ENCODE measurements at regions not wholly inside any gene's neighbourhood (a gene's known extent, or its start where the extent isn't known, plus 50 kb on each side); places are given as distances from the start of the nearest gene placed in this dataset.

GRCh38 chr9:84490206-84490841 lies 149.8 kb upstream of the SLC28A3 start:
- intact Hi-C loops (cut with DNase I; ENCODE audit: low total_unique reads) = no loop called here
- H3K4me1 ChIP-seq = no peaks in the 10 kb centered on the region
- TF ChIP-seq, protein P1, sequence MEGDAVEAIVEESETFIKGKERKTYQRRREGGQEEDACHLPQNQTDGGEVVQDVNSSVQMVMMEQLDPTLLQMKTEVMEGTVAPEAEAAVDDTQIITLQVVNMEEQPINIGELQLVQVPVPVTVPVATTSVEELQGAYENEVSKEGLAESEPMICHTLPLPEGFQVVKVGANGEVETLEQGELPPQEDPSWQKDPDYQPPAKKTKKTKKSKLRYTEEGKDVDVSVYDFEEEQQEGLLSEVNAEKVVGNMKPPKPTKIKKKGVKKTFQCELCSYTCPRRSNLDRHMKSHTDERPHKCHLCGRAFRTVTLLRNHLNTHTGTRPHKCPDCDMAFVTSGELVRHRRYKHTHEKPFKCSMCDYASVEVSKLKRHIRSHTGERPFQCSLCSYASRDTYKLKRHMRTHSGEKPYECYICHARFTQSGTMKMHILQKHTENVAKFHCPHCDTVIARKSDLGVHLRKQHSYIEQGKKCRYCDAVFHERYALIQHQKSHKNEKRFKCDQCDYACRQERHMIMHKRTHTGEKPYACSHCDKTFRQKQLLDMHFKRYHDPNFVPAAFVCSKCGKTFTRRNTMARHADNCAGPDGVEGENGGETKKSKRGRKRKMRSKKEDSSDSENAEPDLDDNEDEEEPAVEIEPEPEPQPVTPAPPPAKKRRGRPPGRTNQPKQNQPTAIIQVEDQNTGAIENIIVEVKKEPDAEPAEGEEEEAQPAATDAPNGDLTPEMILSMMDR (IDR thresholded peaks at IDR 0.05 in 4 of 5, conservative IDR thresholded peaks at IDR 0.05 in 1 of 5) = no peak
- TF ChIP-seq POLR2A (IDR thresholded peaks at IDR 0.05) = no peak
- no peaks in the 10 kb centered on the region for H3K9me3 ChIP-seq
- ATAC-seq (no peak), DNase-seq (no peak)
- H3K27me3 ChIP-seq = no peaks in the 10 kb centered on the region
- no peak overlapping the region for H3K4me3 ChIP-seq
- in situ Hi-C loops (cut with MboI; ENCODE audit: low sequenced_read_pairs in 4 of 4) = no loop called here
- H3K27ac ChIP-seq = no peak overlapping the region
- no peaks in the 10 kb centered on the region for H3K36me3 ChIP-seq

DNA sequence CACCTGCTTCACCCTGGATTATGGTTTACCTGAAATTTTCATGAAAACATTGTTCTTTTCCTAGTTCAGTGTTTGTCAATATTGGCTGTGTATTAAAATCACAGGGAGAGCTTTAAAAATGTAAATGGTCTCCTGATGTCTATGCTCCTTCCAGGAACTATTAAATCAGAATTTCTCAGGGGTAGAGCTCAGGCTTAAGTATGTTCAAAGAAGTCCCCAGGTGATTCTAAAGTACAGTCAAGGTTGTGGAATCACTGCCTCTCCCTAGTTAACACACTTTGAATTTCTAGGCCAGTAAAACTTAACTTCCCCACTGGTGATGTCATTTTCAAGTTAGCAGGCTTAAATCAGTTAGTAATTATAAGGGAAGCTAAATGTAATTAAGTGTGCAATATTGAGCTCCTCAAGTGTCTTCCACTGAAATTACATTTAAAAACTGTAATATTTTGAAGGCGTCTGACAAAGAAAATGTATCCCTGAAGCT lies 150.3 kb upstream of the SLC28A3 start:
- intact Hi-C loops (cut with DNase I; ENCODE audit: low total_unique reads) (no loop called here), in situ Hi-C loops (cut with MboI; ENCODE audit: low sequenced_read_pairs in 4 of 4) (no loop called here)
- ATAC-seq (no peak), DNase-seq (no peak)
- Histone ChIP-seq H3K27me3 (no peaks in the 10 kb centered on the region), H3K9me3 (no peaks in the 10 kb centered on the region), H3K36me3 (no peaks in the 10 kb centered on the region), H3K27ac (no peak overlapping the region), H3K4me3 (no peak overlapping the region), H3K4me1 (no peaks in the 10 kb centered on the region)
- TF ChIP-seq, protein P1 (IDR thresholded peaks at IDR 0.05 in 4 of 5, conservative IDR thresholded peaks at IDR 0.05 in 1 of 5) = no peak
- TF ChIP-seq POLR2A (IDR thresholded peaks at IDR 0.05) = no peak

DNA sequence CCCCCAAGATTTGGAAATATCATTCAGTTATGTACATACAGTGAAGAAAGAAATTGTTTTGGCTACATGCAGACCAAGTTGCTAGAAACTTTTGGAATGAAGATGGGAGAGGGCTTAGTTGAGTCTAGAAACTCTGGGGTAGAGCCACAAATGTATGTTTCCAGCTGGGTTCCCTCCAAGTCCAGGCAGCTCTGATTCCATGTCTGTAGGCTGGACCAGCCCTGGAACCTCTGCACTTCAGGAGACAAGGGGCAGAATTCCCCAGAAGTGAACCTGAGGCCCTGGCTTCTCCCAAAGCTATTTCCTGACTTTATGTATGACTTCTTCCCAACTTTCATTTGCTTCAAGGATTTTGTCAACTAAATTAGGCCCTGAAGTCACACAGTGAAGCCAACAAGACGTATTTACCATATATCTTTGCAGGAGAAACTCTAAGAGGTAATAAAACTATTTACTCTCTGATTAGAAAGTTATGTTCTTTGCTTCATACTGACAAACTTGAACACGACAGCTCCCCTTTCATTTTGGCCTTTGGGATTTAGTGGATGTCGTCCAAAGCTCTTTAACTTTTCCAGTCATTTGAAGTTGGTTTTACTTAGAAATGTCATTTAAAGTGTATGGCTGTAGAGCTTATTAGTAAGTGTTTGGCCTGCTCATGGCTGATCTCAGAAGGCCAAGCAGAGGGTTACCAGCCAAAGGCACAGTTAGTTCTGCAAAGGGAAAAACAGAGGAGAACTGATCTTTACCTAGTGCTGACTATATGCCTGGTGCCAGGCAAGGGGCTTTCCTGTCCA lies 152.0 kb upstream of the SLC28A3 start:
- H3K4me3 ChIP-seq = no peak overlapping the region
- DNase-seq = no peak
- H3K4me1 ChIP-seq = no peaks in the 10 kb centered on the region
- no peak for ATAC-seq
- intact Hi-C loops (cut with DNase I; ENCODE audit: low total_unique reads) = no loop called here
- no peaks in the 10 kb centered on the region for H3K27me3 ChIP-seq
- TF ChIP-seq, protein P1 (IDR thresholded peaks at IDR 0.05 in 4 of 5, conservative IDR thresholded peaks at IDR 0.05 in 1 of 5) = no peak
- TF ChIP-seq POLR2A (IDR thresholded peaks at IDR 0.05) = no peak
- H3K9me3 ChIP-seq = no peaks in the 10 kb centered on the region
- in situ Hi-C loops (cut with MboI; ENCODE audit: low sequenced_read_pairs in 4 of 4) = no loop called here
- H3K36me3 ChIP-seq = no peaks in the 10 kb centered on the region
- no peak overlapping the region for H3K27ac ChIP-seq

GRCh38 chr9:84493284-84493947 lies 152.9 kb upstream of the SLC28A3 start:
- Histone ChIP-seq H3K36me3 (no peaks in the 10 kb centered on the region), H3K9me3 (no peaks in the 10 kb centered on the region), H3K27ac (no peak overlapping the region), H3K27me3 (no peaks in the 10 kb centered on the region), H3K4me3 (no peak overlapping the region), H3K4me1 (no peaks in the 10 kb centered on the region)
- DNase-seq (no peak), ATAC-seq (no peak)
- intact Hi-C loops (cut with DNase I; ENCODE audit: low total_unique reads) (no loop called here), in situ Hi-C loops (cut with MboI; ENCODE audit: low sequenced_read_pairs in 4 of 4) (no loop called here)
- TF ChIP-seq, protein P1 (IDR thresholded peaks at IDR 0.05 in 4 of 5, conservative IDR thresholded peaks at IDR 0.05 in 1 of 5) = no peak
- TF ChIP-seq POLR2A (IDR thresholded peaks at IDR 0.05) = no peak
